NCI-H748 (cell line): ENCODE measurements at regions not wholly inside any gene's neighbourhood (a gene's known extent, or its start where the extent isn't known, plus 50 kb on each side); places are given as distances from the start of the nearest gene placed in this dataset.

Source experiments
- DNase-seq: peaks from one replicate; lab custom pipeline; 2025; ENCODE audit not compliant: unreplicated experiment; lab: John Stamatoyannopoulos, UW

GRCh38 chr6:101203664-101204063, 189.8 kb upstream of the GRIK2 start:
- no peak for DNase-seq

DNA sequence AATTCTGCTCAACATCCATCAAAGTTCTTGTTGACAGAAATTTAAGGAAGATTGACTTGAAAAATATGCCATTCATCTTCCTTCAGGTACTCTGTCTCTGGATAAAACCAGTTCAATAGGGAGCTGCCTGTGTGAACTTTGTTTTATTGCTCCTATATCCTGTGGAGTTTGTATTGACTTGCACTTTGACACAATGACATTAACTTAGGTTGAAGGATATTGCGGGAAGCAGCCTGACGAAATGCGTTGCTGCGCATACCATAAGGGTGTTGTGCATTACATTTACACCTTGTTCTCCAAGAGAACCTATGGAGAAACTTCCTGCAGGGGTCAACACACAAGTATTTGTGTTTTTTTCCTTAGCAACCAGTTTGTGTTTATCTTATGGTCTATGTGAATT, 185.4 kb upstream of the GRIK2 start:
- no peak for DNase-seq

- DNase-seq, result no peak
Measured at GRCh38 chr6:101212640-101213039, 180.9 kb upstream of the GRIK2 start.

DNA sequence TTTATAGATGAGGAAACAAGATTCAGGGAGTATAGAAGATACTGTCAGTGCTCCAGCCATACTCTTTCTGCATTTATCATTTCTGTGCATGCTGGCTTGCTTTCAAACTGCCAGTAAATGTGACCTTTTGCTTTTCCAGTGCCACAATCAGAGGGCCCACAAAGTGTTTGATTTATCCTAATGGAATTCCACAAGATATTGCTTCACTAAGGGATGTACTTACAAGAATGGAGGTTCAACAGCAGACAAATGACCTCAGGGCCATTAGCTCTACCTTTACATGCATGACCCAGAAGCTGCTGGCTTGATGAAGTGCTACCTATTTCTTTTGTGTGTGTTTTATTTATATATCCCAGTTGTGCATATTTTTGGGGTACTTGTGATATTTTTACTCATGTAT, 171.5 kb upstream of the GRIK2 start:
- no peak for DNase-seq

GRCh38 chr6:101224751-101225150, 168.8 kb upstream of the GRIK2 start:
- DNase-seq, result no peak

GRCh38 chr6:101226677-101227135, 166.8 kb upstream of the GRIK2 start:
- peak; percentile 55 for DNase-seq

DNA sequence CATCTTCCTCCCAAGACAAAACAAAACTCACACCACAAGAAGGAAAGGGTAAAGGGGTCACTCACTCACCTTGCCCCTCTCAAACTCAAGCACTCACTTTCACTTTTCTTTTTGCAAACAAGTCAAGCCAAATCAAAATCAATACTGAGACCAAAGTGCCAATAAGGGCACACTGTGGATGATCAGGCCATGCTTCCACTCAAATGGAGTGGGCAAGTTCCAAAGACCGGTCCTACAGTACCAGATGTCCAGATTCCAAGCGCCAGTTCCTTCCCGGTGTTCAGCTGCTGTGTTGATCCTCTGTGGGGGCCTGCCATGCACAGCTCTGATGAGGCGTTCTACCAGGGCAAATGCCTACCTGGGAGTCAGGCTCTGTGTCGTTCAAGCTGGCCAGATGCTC, 162.6 kb upstream of the GRIK2 start:
- DNase-seq, result no peak

DNA sequence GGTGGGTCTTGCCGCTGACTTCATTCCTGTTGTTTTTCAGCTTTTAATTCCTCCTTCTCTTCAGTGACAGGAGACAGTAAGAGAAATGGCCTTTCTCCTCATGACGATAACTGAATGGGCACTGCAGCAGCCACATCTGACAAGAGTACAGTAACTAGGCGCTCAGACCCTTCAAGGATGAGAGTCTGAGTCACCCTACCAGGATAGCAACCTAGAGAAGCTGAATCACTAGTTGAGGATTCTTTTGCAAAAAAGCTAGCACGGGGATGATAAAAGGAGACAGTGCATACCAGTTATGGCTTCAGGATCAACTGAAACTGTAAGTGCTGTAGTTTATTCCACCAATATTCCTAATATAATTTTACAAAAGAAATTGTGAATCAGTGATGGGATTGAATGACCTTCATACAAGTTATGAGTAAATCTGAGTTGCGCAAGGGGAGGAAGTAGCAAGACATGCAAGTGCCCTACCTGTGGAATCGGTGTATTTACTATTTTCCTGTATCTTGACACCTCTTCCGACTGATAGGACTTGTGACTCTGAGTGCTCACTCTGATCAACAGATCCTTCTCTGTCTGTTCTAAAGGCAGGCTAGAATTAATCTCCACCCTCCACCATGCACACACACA, 161.8 kb upstream of the GRIK2 start:
- no peak for DNase-seq

GRCh38 chr6:101232961-101233360, 160.5 kb upstream of the GRIK2 start:
- no peak for DNase-seq

GRCh38 chr6:101236709-101237108, 156.8 kb upstream of the GRIK2 start:
- DNase-seq, result peak; percentile 25

DNA sequence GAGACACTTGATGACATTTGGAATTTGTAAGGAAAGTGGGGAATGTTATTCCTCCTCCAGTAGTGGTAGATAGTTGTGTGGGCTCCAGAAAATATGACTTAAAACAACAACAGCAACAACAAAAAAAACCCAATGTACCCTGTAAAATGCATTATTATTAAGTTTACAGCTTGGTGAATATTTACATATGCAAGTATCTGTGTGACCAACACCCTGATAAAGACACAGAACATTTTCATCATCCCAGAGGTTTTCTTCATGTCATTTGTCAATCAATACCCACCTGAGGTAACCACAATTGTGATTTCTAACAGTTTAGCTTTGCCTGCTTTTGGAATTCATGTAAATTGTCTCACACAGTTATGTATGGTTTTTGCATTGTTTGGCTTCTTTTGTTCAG, 152.1 kb upstream of the GRIK2 start:
- no peak for DNase-seq

DNA sequence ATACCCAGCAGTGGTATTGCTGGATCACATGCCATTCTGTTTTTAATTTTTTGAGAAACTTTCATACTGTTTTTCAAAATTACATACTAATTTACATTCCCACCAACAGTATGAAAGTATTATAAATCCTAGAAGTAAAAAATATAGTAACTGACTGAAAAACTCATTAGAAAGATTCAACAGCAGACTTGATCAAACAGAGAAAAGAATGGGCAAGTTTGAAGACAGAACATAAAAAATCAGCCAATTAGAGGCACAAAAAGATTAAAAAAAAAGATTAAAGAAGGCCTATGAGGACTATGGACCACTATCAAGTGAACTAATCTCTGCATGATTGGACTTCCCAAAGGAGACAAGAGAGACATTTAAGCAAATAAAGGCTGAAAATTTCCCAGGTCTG, 144.0 kb upstream of the GRIK2 start:
- DNase-seq, result no peak

GRCh38 chr6:101257163-101257562, 136.3 kb upstream of the GRIK2 start:
- DNase-seq, result no peak

GRCh38 chr6:101259505-101259904, 134.0 kb upstream of the GRIK2 start:
- no peak for DNase-seq

GRCh38 chr6:101263596-101263995, 129.9 kb upstream of the GRIK2 start:
- DNase-seq, result no peak

DNA sequence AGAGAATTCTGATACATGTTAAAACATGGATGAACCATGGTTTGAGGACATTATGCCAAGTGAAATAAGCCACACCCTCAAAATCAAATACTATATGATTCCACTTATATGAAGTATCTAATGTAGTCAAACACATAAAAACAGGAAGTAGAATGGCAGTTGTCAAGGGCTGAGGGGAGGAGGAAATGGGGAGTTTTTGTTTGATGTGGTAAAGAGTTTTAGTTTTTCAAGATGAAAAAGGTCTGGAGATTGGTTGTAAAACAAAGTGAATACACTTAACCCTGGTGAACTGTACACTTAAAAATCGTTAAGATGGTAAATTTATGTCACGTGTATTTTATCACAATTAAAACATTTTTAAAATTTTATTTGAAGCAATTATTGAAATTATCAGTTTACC, 127.4 kb upstream of the GRIK2 start:
- DNase-seq, result peak; percentile 18

GRCh38 chr6:101268541-101268940, 125.0 kb upstream of the GRIK2 start:
- DNase-seq, result no peak

DNA sequence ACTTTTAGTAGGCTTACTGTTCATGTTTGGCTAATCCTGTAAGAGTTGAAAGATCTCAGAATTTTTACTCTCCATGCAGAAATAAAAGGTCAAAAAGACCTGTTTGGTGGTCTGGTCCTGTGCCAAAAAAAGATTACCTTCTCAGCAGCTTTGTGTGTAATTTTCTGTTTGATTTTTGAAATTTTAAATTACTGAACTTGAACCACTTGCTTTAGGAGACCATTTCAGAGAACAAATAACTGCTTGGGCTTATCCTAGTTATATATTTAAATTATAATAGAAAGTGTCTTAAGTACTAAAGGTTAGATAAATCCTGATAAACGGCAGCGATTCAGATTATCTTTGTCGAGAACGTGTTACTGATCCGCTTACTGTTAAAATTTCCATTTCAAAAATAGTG, 118.3 kb upstream of the GRIK2 start:
- no peak for DNase-seq

DNA sequence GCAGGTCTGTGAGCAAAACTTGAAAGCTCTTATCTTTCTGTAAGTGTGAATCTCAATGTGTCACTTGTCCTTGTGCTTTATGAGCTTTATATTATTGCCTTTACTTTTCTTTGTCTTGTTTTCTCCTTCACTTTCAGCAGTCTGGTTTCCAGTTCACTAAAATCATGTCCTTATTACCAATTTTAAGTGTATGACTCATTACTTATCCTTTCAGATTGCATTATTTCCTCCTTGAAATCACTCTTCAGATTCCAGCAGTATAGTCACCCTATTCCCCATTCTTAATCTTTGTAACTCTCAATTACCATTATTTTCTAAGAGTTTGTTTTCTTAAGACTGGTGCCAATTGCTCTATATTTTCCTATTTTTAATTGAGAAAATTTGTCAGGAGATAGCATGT, 117.4 kb upstream of the GRIK2 start:
- no peak for DNase-seq

DNA sequence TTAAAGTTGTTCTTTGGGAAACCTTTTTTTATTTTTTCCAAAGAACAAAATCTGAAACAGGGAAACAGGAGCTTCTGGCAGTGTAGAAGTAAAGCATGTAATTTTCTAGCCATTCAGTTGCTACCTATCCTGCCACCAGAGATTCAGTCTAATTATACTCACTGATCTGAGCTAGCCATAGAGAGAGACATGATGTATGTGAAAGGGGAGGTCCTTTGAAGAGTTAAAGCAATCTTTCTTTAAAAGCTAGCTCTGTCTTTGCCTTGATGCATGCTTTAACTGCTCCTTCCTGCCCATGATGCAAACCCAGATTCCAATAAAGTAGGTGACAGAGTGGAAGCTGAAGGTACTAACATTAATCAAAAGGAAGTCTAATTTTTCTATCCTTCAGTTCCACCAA, 114.1 kb upstream of the GRIK2 start:
- DNase-seq, result no peak

- DNase-seq, result peak; percentile 24
Measured at GRCh38 chr6:101281266-101281665, 112.2 kb upstream of the GRIK2 start.

GRCh38 chr6:101284131-101284530, 109.4 kb upstream of the GRIK2 start:
- DNase-seq, result no peak

GRCh38 chr6:101286146-101286545, 107.4 kb upstream of the GRIK2 start:
- DNase-seq, result peak; percentile 92
